DND-41 (cell line): ENCODE measurements at regions not wholly inside any gene's neighbourhood (a gene's known extent, or its start where the extent isn't known, plus 50 kb on each side); places are given as distances from the start of the nearest gene placed in this dataset.

ENCODE experiments used
- ATAC-seq: fragments of 200-7000 bp; cut with Tn5 transposase; 3 replicates; pipeline ENCODE4 v1.9.1; 2021; ENCODE audit warnings: low read depth; ENCODE audit not compliant: insufficient read depth
- DNase-seq: peaks from one replicate; pipeline ENCODE4 v3.0.0-alpha.2; 2020
- H2AFZ ChIP-seq: 2 replicates; pipeline ENCODE4 v1.6.0; 2012; ENCODE audit warnings: low read depth, low read length
- H3K27ac ChIP-seq: 2 replicates; pipeline ENCODE4 v1.5.1; 2012; ENCODE audit warnings: low read length, inconsistent platforms
- H3K27me3 ChIP-seq: fragments of 200-600 bp; sonication (generic); 2 replicates; pipeline ENCODE4 v1.6.0; 2012; ENCODE audit warnings: low read length, mild to moderate bottlenecking, inconsistent platforms; ENCODE audit not compliant: insufficient read depth, poor library complexity
- H3K36me3 ChIP-seq: 2 replicates; pipeline ENCODE4 v1.5.1; 2012; ENCODE audit warnings: low read length, inconsistent platforms; ENCODE audit not compliant: insufficient read depth
- H3K4me1 ChIP-seq: 2 replicates; pipeline ENCODE4 v1.5.1; 2012; ENCODE audit warnings: mild to moderate bottlenecking, low read length; ENCODE audit not compliant: insufficient read depth
- H3K4me2 ChIP-seq: 2 replicates; pipeline ENCODE4 v1.6.0; 2012; ENCODE audit warnings: mild to moderate bottlenecking, moderate library complexity, low read length, inconsistent platforms; ENCODE audit not compliant: insufficient read depth
- H3K4me3 ChIP-seq, 2 experiments: fragments of 200-600 bp in 1 of 2; shearing (Covaris generic) in 1 of 2; 2 replicates each; pipeline ENCODE4 v1.5.1; 2012 to 2016; ENCODE audit warnings: inconsistent platforms in 2 of 2, low read length in 2 of 2, mild to moderate bottlenecking in 2 of 2, low read depth in 1 of 2, moderate library complexity in 1 of 2
- H3K79me2 ChIP-seq: 2 replicates; pipeline ENCODE4 v1.6.0; 2012; ENCODE audit warnings: low read length, inconsistent platforms; ENCODE audit not compliant: insufficient read depth
- H3K9ac ChIP-seq: 2 replicates; pipeline ENCODE4 v1.6.0; 2012; ENCODE audit warnings: low read depth, mild to moderate bottlenecking, inconsistent platforms, low read length, moderate library complexity
- H3K9me3 ChIP-seq: 2 replicates; pipeline ENCODE4 v1.5.1; 2012; ENCODE audit warnings: low read length, moderate library complexity, mild to moderate bottlenecking, inconsistent platforms; ENCODE audit not compliant: insufficient read depth, severe bottlenecking
- H4K20me1 ChIP-seq: 2 replicates; pipeline ENCODE4 v1.6.0; 2012; ENCODE audit warnings: low read length; ENCODE audit not compliant: insufficient read depth
- EZH2 ChIP-seq: IDR thresholded peaks from 3 replicates; pipeline ENCODE4 v1.6.1; 2012; ENCODE audit warnings: borderline replicate concordance, low read depth, mild to moderate bottlenecking, moderate library complexity, low read length, inconsistent platforms; ENCODE audit not compliant: severe bottlenecking
- TF ChIP-seq, protein P1 (sequence below): IDR thresholded peaks from 2 replicates; pipeline ENCODE4 v1.5.1; 2012; ENCODE audit warnings: borderline replicate concordance, low read length, moderate library complexity, mild to moderate bottlenecking; ENCODE audit not compliant: poor library complexity, severe bottlenecking; ENCODE audit errors: extremely low read depth

DNA sequence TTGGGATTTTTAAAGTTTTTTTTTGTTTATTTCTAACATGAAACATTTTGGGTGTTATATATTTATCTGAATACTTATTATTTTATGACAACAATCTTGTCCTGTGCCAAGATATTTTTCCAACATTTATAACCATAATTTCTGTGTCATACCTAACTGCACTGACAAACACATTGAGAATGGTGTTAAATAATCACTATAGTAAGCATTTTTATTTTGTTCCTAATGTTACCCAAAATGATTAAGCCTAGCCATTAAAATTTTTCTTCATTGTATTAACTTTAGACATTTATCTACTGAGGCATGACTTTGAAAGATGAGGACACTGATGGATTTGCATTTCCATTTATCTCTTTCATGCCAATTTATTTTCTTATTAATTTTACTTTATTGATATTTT lies 91.6 kb upstream of the STK32A start:
- DNase-seq (no peak), ATAC-seq (no peak)
- Histone ChIP-seq H4K20me1 (no peaks in the 10 kb centered on the region), H3K4me2 (no peak overlapping the region), H3K27me3 (no peaks in the 10 kb centered on the region), H3K9me3 (no peaks in the 10 kb centered on the region), H2AFZ (no peak overlapping the region), H3K27ac (no peak overlapping the region), H3K9ac (no peak overlapping the region), H3K79me2 (no peaks in the 10 kb centered on the region), H3K36me3 (no peaks in the 10 kb centered on the region), H3K4me3 (no peak overlapping the region), H3K4me1 (no peaks in the 10 kb centered on the region)
- TF ChIP-seq, protein P1, sequence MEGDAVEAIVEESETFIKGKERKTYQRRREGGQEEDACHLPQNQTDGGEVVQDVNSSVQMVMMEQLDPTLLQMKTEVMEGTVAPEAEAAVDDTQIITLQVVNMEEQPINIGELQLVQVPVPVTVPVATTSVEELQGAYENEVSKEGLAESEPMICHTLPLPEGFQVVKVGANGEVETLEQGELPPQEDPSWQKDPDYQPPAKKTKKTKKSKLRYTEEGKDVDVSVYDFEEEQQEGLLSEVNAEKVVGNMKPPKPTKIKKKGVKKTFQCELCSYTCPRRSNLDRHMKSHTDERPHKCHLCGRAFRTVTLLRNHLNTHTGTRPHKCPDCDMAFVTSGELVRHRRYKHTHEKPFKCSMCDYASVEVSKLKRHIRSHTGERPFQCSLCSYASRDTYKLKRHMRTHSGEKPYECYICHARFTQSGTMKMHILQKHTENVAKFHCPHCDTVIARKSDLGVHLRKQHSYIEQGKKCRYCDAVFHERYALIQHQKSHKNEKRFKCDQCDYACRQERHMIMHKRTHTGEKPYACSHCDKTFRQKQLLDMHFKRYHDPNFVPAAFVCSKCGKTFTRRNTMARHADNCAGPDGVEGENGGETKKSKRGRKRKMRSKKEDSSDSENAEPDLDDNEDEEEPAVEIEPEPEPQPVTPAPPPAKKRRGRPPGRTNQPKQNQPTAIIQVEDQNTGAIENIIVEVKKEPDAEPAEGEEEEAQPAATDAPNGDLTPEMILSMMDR = no peak
- no peak for TF ChIP-seq EZH2

DNA sequence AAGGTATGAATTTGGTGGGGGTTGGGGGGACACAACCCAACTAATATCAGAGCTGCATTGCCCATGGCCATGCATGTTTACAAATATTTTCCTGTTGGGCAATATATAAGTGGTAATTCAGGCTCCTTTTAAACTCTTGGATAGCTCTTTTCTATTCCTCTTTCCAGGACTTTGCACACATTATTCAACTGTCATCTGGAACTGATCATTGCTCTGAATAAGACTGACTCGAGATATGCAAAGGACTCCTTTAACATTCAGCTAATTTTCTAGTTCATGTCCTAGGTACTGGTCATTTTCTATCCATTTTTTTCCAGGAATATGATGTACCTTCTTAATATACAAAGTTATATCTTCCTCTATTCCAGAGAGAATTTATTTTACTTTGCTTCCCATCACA lies 89.5 kb upstream of the STK32A start:
- ATAC-seq = no peak
- H3K79me2 ChIP-seq = no peaks in the 10 kb centered on the region
- no peak overlapping the region for H3K4me2 ChIP-seq
- TF ChIP-seq EZH2 = no peak
- TF ChIP-seq, protein P1 = no peak
- no peaks in the 10 kb centered on the region for H3K27me3 ChIP-seq
- no peak overlapping the region for H3K4me3 ChIP-seq
- DNase-seq = no peak
- no peaks in the 10 kb centered on the region for H3K4me1 ChIP-seq
- H3K9ac ChIP-seq = no peak overlapping the region
- H3K36me3 ChIP-seq = no peaks in the 10 kb centered on the region
- H3K9me3 ChIP-seq = no peaks in the 10 kb centered on the region
- H3K27ac ChIP-seq = no peak overlapping the region
- H4K20me1 ChIP-seq = no peaks in the 10 kb centered on the region
- H2AFZ ChIP-seq = no peak overlapping the region

DNA sequence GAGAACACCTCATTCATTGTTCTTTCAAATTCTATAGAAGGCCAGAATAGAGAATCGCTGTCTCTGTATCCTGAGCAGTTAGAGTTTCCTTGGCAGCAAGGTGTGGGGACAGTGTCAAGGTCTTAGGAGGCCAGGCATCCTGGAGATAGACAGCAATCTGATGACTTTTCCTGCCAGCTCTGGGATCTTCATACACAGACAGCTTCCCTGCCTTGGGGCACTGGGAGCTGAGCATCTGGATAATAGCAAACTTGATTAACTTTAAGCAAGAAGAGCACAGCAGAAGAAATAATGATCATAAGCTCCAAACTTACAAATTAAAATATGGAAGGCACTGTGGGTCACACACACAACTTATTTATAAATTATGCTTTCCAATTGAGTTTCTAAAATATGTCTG lies 86.1 kb upstream of the STK32A start:
- Histone ChIP-seq H2AFZ (no peak overlapping the region), H3K4me3 (no peak overlapping the region), H3K4me1 (no peaks in the 10 kb centered on the region), H4K20me1 (no peaks in the 10 kb centered on the region), H3K9me3 (no peaks in the 10 kb centered on the region), H3K36me3 (no peaks in the 10 kb centered on the region), H3K79me2 (no peaks in the 10 kb centered on the region), H3K9ac (no peak overlapping the region), H3K4me2 (no peak overlapping the region), H3K27me3 (no peaks in the 10 kb centered on the region), H3K27ac (no peak overlapping the region)
- DNase-seq (no peak), ATAC-seq (no peak)
- TF ChIP-seq EZH2 = no peak
- TF ChIP-seq, protein P1 = no peak

DNA sequence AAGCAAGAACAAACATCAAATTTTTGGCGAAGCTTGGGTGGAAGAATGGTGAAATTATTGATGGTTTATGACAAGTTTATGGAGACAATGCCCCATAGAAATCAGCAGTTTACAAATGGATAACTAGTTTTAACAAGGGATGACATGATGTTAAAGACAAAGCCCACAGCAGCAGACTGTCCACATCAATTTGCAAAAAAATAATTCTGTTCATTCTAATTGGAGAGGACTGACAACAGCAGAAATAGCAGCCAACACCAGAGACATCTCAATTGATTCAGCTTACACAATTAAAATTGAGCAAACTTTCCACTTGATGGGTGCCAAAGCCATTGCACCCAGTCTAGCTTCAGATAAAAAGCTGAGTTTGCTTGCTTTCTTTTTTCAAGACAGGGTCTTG lies 82.7 kb upstream of the STK32A start:
- Histone ChIP-seq H3K4me2 (no peak overlapping the region), H3K4me3 (no peak overlapping the region), H3K9ac (no peak overlapping the region), H3K79me2 (no peaks in the 10 kb centered on the region), H3K36me3 (no peaks in the 10 kb centered on the region), H3K27me3 (no peaks in the 10 kb centered on the region), H3K4me1 (no peaks in the 10 kb centered on the region), H3K9me3 (no peaks in the 10 kb centered on the region), H2AFZ (no peak overlapping the region), H4K20me1 (no peaks in the 10 kb centered on the region), H3K27ac (no peak overlapping the region)
- TF ChIP-seq, protein P1 = no peak
- no peak for TF ChIP-seq EZH2
- DNase-seq = no peak
- no peak for ATAC-seq
